H9 (cell line): ENCODE measurements at regions not wholly inside any gene's neighbourhood (a gene's known extent, or its start where the extent isn't known, plus 50 kb on each side); places are given as distances from the start of the nearest gene placed in this dataset.

Source experiments
- DNase-seq: peaks from one replicate; pipeline ENCODE4 v3.0.0-alpha.2; 2017
- H2AFZ ChIP-seq: one replicate; pipeline ENCODE4 v1.6.1; 2013; ENCODE audit warnings: mild to moderate bottlenecking, low read length, control low read depth, moderate library complexity
- H2AK5ac ChIP-seq: 2 replicates; pipeline ENCODE4 v1.6.1; 2013; ENCODE audit warnings: low read length, control low read depth, mixed read lengths; ENCODE audit not compliant: insufficient read length
- H2BK120ac ChIP-seq: one replicate; pipeline ENCODE4 v1.6.1; 2013; ENCODE audit warnings: low read depth, mild to moderate bottlenecking, low read length, control low read depth, inconsistent platforms; ENCODE audit not compliant: poor library complexity, severe bottlenecking
- H2BK12ac ChIP-seq: 2 replicates; pipeline ENCODE4 v1.6.1; 2013; ENCODE audit warnings: low read length, control low read depth, mixed read lengths, low read depth; ENCODE audit not compliant: insufficient read length
- H2BK15ac ChIP-seq: 2 replicates; pipeline ENCODE4 v1.6.1; 2013; ENCODE audit warnings: low read depth, low read length, control low read depth
- H2BK20ac ChIP-seq: one replicate; pipeline ENCODE4 v1.6.1; 2013; ENCODE audit warnings: low read depth, mild to moderate bottlenecking, low read length, control low read depth, inconsistent platforms; ENCODE audit not compliant: poor library complexity, severe bottlenecking
- H2BK5ac ChIP-seq: 2 replicates; pipeline ENCODE4 v1.6.1; 2013; ENCODE audit warnings: low read length, control low read depth, mixed read lengths; ENCODE audit not compliant: insufficient read length
- H3K14ac ChIP-seq: 2 replicates; pipeline ENCODE4 v1.6.1; 2013; ENCODE audit warnings: low read length, control low read depth; ENCODE audit not compliant: insufficient read depth
- H3K18ac ChIP-seq: 2 replicates; pipeline ENCODE4 v1.6.1; 2013; ENCODE audit warnings: low read depth, mild to moderate bottlenecking, mixed read lengths, low read length, control low read depth; ENCODE audit not compliant: insufficient read length
- H3K23ac ChIP-seq: 2 replicates; pipeline ENCODE4 v1.6.1; 2013; ENCODE audit warnings: low read length, control low read depth, mixed read lengths, low read depth; ENCODE audit not compliant: insufficient read length
- H3K23me2 ChIP-seq: 2 replicates; pipeline ENCODE4 v1.6.1; 2013; ENCODE audit warnings: low read depth, mild to moderate bottlenecking, mixed read lengths, low read length, control low read depth; ENCODE audit not compliant: insufficient read length, poor library complexity, severe bottlenecking
- H3K27ac ChIP-seq: 2 replicates; pipeline ENCODE4 v1.5.1; 2013; ENCODE audit warnings: low read length, control low read depth, mixed read lengths, low read depth; ENCODE audit not compliant: insufficient read length
- H3K27me3 ChIP-seq: 2 replicates; pipeline ENCODE4 v1.6.1; 2013; ENCODE audit warnings: low read length, control low read depth, inconsistent platforms; ENCODE audit not compliant: insufficient read depth
- H3K4ac ChIP-seq: 2 replicates; pipeline ENCODE4 v1.6.1; 2013; ENCODE audit warnings: low read depth, mild to moderate bottlenecking, control low read depth, inconsistent platforms, low read length, moderate library complexity
- H3K4me1 ChIP-seq: 2 replicates; pipeline ENCODE4 v1.6.1; 2013; ENCODE audit warnings: low read length, control low read depth, inconsistent platforms; ENCODE audit not compliant: insufficient read depth
- H3K4me2 ChIP-seq: 2 replicates; pipeline ENCODE4 v1.6.1; 2013; ENCODE audit warnings: low read length, control low read depth, mixed read lengths; ENCODE audit not compliant: insufficient read length, insufficient read depth
- H3K56ac ChIP-seq: 2 replicates; pipeline ENCODE4 v1.6.1; 2013; ENCODE audit warnings: low read depth, mild to moderate bottlenecking, mixed read lengths, low read length, control low read depth; ENCODE audit not compliant: insufficient read length
- H3K79me1 ChIP-seq: 2 replicates; pipeline ENCODE4 v1.6.1; 2013; ENCODE audit warnings: low read depth, mild to moderate bottlenecking, moderate library complexity, low read length, control low read depth, inconsistent platforms; ENCODE audit not compliant: insufficient read depth, poor library complexity, severe bottlenecking
- H3K79me2 ChIP-seq: 2 replicates; pipeline ENCODE4 v1.6.1; 2013; ENCODE audit warnings: low read length, control low read depth, inconsistent platforms; ENCODE audit not compliant: insufficient read depth
- H3K9ac ChIP-seq: 2 replicates; pipeline ENCODE4 v1.6.1; 2013; ENCODE audit warnings: low read length, control low read depth, mixed read lengths; ENCODE audit not compliant: insufficient read length; ENCODE audit errors: extremely low read depth
- H3K9me3 ChIP-seq: one replicate; pipeline ENCODE4 v1.6.1; 2013; ENCODE audit warnings: low read depth, low read length, inconsistent platforms; ENCODE audit not compliant: control insufficient read depth
- H3T11ph ChIP-seq: one replicate; pipeline ENCODE4 v1.6.1; 2013; ENCODE audit warnings: mild to moderate bottlenecking, low read length, control low read depth, inconsistent platforms
- H4K20me1 ChIP-seq: one replicate; pipeline ENCODE4 v1.6.1; 2013; ENCODE audit not compliant: control insufficient read depth, insufficient read length, insufficient read depth
- H4K5ac ChIP-seq: 2 replicates; pipeline ENCODE4 v1.6.1; 2013; ENCODE audit warnings: low read depth, mild to moderate bottlenecking, mixed read lengths, low read length, control low read depth; ENCODE audit not compliant: insufficient read length
- H4K8ac ChIP-seq: replicated peaks from 2 replicates; pipeline ENCODE4 v1.6.1; 2013; ENCODE audit warnings: low read length, control low read depth, mixed read lengths, low read depth; ENCODE audit not compliant: insufficient read length
- H4K91ac ChIP-seq: 2 replicates; pipeline ENCODE4 v1.6.1; 2013; ENCODE audit warnings: low read depth, mild to moderate bottlenecking, moderate library complexity, mixed read lengths, low read length, control low read depth; ENCODE audit not compliant: insufficient read length
- H3K27ac Mint-ChIP-seq, 3 experiments: 2 replicates in 2 of 3; 3 replicates in 1 of 3; pipeline ENCODE4 v1.8.0; 2020 to 2021; ENCODE audit warnings: mixed read lengths in 3 of 3, mild to moderate bottlenecking in 1 of 3, moderate library complexity in 1 of 3
- H3K27me3 Mint-ChIP-seq: 2 replicates; pipeline ENCODE4 v1.8.0; 2021; ENCODE audit warnings: low read depth, mild to moderate bottlenecking, moderate library complexity, mixed read lengths
- H3K36me3 Mint-ChIP-seq, 3 experiments: 2 replicates in 2 of 3; 3 replicates in 1 of 3; pipeline ENCODE4 v1.8.0; 2020 to 2021; ENCODE audit warnings: low read depth in 3 of 3, mixed read lengths in 3 of 3; ENCODE audit not compliant: insufficient read depth in 1 of 3
- H3K4me1 Mint-ChIP-seq, 2 experiments: 2 replicates each; pipeline ENCODE4 v1.8.0; 2020; ENCODE audit warnings: mixed read lengths in 2 of 2
- H3K4me3 Mint-ChIP-seq, 2 experiments: 2 replicates in 1 of 2; 3 replicates in 1 of 2; pipeline ENCODE4 v1.8.0; 2020 to 2021; ENCODE audit warnings: mild to moderate bottlenecking in 2 of 2, mixed read lengths in 2 of 2, moderate library complexity in 1 of 2
- H3K9me3 Mint-ChIP-seq, 2 experiments: 2 replicates in 1 of 2; 3 replicates in 1 of 2; pipeline ENCODE4 v1.8.0; 2020; ENCODE audit warnings: mild to moderate bottlenecking in 2 of 2, mixed read lengths in 2 of 2, moderate library complexity in 1 of 2
- WGBS: extraction: QIAGEN DNeasy Blood & Tissue Kit; methylation state at CpG from one replicate; pipeline ENCODE4 v1.1.7; 2013; ENCODE audit warnings: missing lambda C conversion rate, low lambda C conversion rate, mixed read lengths; ENCODE audit not compliant: insufficient read length; ENCODE audit errors: extremely low coverage; 5-methylcytosine and 5-hydroxymethylcytosine counted together
- TF ChIP-seq, protein P1 (sequence below): fragments of 200-600 bp; sonication (generic); conservative IDR thresholded peaks from 3 replicates; pipeline ENCODE4 v1.8.0; 2021; ENCODE audit warnings: antibody characterized with exemption, mild to moderate bottlenecking

DNA sequence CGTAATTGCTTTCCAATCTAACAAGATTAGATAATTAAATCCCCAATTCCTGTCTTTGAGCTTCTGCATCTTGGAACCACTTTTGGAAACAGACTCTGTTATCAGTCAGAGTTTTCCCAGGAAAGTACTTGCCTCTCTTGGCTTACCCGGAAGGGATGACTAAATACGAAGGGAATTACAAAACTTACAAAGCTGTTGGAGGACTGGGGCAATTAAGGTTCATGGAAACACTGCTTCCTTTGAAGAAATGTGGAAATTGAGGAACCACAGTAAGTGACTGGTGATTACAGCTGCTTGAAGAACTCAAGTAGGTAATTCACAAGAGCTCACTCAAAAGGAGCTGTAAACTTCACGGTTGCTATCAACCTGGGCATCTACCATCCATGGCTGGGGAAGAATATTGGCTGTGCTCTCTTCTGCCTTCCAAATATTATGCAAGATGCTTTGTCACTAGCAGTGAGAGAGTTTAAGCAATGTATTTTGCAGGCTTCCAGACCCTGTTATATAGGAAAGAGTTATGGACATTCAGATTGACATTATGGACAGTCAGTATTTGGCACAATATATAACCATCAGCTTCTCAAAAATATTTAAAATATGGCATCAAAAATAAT lies 104.6 kb upstream of the MAN2A1 start:
- no peak overlapping the region for H4K5ac ChIP-seq
- no peak overlapping the region for H2BK5ac ChIP-seq
- WGBS, result no CpG with 5 or more reads among the region's 4 CpGs
- Mint-ChIP-seq H3K4me1 (no peaks in the 10 kb centered on the region), H3K27ac (no peak overlapping the region), H3K9me3 (no peaks in the 10 kb centered on the region; a peak in 1 of 5 replicates), H3K4me3 (no peak overlapping the region), H3K27me3 (no peaks in the 10 kb centered on the region), H3K36me3 (no peaks in the 10 kb centered on the region)
- no peak overlapping the region for H2AFZ ChIP-seq
- H3T11ph ChIP-seq, result no peak overlapping the region
- H3K4me1 ChIP-seq, result no peaks in the 10 kb centered on the region
- no peak overlapping the region for H3K4me2 ChIP-seq
- H2BK15ac ChIP-seq, result no peak overlapping the region
- TF ChIP-seq, protein P1, sequence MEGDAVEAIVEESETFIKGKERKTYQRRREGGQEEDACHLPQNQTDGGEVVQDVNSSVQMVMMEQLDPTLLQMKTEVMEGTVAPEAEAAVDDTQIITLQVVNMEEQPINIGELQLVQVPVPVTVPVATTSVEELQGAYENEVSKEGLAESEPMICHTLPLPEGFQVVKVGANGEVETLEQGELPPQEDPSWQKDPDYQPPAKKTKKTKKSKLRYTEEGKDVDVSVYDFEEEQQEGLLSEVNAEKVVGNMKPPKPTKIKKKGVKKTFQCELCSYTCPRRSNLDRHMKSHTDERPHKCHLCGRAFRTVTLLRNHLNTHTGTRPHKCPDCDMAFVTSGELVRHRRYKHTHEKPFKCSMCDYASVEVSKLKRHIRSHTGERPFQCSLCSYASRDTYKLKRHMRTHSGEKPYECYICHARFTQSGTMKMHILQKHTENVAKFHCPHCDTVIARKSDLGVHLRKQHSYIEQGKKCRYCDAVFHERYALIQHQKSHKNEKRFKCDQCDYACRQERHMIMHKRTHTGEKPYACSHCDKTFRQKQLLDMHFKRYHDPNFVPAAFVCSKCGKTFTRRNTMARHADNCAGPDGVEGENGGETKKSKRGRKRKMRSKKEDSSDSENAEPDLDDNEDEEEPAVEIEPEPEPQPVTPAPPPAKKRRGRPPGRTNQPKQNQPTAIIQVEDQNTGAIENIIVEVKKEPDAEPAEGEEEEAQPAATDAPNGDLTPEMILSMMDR, result no peak
- no peak overlapping the region for H3K4ac ChIP-seq
- no peak overlapping the region for H3K14ac ChIP-seq
- H2BK120ac ChIP-seq, result no peak overlapping the region
- H4K91ac ChIP-seq, result no peak overlapping the region
- H2BK20ac ChIP-seq, result no peak overlapping the region
- no peak overlapping the region for H2BK12ac ChIP-seq
- H4K20me1 ChIP-seq, result no peaks in the 10 kb centered on the region
- H3K27me3 ChIP-seq, result no peaks in the 10 kb centered on the region
- DNase-seq, result no peak
- no peaks in the 10 kb centered on the region for H3K9me3 ChIP-seq
- no peak overlapping the region for H3K23ac ChIP-seq
- H3K23me2 ChIP-seq, result no peaks in the 10 kb centered on the region
- no peak overlapping the region for H4K8ac ChIP-seq
- no peaks in the 10 kb centered on the region for H3K79me2 ChIP-seq
- H3K9ac ChIP-seq, result no peak overlapping the region
- no peak overlapping the region for H2AK5ac ChIP-seq
- no peaks in the 10 kb centered on the region for H3K79me1 ChIP-seq
- no peak overlapping the region for H3K27ac ChIP-seq
- no peak overlapping the region for H3K56ac ChIP-seq
- H3K18ac ChIP-seq, result no peak overlapping the region
